HG02981 (cell line): ENCODE measurements at regions not wholly inside any gene's neighbourhood (a gene's known extent, or its start where the extent isn't known, plus 50 kb on each side); places are given as distances from the start of the nearest gene placed in this dataset.

ENCODE experiments used
- ATAC-seq: cut with Tn5 transposase; IDR thresholded peaks from one replicate; pipeline ENCODE4 v1.9.1; 2021; ENCODE audit warnings: mild to moderate bottlenecking, moderate library complexity; ENCODE audit not compliant: unreplicated experiment

- no peak for ATAC-seq
These were observed 59.2 kb upstream of the ANTXRL start for GRCh38 chr10:46227571-46227935.

GRCh38 chr10:46227936-46228562 lies 58.7 kb upstream of the ANTXRL start:
- ATAC-seq, result no peak

GRCh38 chr10:46228563-46229071 lies 58.2 kb upstream of the ANTXRL start:
- peak; percentile 67 for ATAC-seq

DNA sequence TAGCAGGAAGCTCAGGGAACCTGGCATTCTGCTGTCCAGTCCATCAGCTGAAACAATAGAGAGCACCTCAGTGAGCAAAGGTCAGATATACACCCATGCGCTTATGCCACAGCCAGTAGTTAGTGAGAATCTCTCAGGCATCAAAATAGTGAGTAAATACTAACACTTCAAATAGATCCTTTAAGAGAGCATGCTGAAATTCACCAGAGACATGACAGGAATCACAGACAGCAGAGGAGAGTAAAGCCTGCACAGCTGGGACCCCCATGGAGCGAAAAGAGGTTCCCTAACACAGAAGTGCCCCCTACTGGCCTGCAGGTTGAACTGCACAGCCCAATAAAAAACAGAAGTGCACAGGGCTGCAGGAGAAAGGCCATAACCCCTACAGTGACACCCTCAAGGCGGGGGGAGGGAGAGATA lies 57.6 kb upstream of the ANTXRL start:
- ATAC-seq, result no peak

GRCh38 chr10:46230615-46231014 lies 56.2 kb upstream of the ANTXRL start:
- no peak for ATAC-seq

DNA sequence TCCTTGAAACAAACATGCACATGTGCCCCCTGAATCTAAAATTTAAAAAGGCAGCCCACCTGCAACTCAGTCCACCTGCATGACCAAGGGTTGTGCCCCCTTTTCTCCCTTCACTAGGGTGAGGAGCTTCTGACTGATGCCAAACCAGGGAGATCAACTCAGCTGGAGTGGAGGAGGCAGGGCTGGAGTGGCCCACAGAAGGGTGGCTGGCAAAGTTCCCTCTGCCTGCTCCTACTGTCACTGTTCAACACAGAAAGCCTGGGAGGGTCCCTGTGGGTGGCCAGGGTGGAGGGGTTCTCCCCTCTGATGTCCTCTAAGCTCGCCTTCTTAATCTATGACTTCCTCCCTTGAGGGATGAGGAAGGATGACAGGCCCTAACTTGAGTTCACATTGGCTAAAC lies 55.7 kb upstream of the ANTXRL start:
- ATAC-seq, result no peak

DNA sequence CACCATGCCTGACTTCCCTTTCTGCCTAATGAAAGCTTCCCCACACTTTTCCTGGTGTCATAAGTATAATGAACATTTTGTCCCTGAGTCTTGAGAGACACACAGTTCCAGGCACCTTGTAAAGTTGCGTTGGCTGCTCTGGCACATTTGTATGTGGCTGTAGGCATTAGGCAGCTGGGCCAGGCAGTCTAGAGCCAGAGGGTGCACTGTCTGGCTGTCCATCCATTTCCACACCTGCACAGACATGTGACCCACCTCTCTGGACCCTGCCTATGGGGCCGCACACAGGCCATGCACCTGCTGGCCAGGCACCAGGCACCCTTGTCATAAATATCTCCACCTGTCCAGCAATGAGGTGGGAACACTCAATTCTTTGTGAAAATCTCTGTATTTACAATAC lies 54.7 kb upstream of the ANTXRL start:
- ATAC-seq, result no peak

DNA sequence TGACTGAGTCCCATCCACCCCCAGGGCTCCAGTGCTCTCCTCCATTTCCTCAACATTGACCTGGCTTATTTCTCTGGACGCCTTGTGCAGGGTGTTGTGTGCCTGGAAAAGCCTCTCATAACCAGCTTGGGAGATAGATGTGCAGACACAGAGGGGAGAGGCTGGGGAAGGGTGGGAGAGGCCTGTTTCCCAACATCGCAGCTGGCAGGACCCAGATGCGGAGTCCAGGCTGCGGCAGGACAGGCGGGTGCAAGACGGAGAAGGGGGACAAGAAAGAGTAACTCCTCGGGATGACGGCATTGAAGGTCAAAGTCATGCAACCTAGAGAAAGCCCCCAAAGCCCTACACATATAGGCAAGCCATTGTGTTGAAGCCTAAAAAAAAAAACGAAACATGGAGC lies 54.1 kb upstream of the ANTXRL start:
- no peak for ATAC-seq

DNA sequence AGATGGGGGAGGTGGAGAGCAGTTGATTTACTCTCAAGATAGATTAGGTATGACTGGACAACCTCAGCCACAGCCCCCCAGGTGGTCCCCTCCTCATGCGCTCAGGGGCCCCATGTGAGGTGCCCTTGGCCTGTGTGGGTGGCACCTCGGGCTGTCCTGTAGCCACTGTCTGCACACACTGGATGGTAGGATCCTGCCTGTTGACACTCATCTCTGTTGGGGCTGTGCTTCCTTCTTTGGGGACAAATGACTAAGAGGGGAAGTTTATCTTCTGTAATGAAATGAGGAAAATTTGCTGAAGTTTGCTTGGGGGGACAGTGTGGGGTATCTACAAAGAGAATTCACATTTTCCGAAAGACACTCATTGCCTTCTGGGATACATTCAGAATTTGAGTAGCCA lies 53.6 kb upstream of the ANTXRL start:
- ATAC-seq, result no peak

DNA sequence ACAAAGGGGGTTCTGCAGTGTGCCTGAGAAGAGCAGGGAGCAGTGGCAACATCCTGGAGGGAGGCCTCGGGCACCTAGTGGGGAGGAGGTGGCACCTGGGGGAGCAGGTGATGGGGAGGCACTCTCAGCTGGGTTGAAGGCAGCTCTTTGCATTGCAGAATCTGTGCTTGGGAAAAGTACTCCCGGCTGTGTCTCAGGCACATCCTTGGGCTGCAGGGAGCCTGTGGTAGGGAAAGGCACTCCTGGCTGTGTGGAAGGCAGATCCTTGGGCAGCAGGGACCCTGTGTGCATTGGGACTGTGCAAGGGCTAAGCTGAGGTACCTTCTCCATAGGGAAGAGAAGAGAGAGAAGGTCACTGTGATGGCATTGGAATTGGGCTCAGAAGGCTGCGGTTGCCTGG lies 52.8 kb upstream of the ANTXRL start:
- ATAC-seq, result no peak

DNA sequence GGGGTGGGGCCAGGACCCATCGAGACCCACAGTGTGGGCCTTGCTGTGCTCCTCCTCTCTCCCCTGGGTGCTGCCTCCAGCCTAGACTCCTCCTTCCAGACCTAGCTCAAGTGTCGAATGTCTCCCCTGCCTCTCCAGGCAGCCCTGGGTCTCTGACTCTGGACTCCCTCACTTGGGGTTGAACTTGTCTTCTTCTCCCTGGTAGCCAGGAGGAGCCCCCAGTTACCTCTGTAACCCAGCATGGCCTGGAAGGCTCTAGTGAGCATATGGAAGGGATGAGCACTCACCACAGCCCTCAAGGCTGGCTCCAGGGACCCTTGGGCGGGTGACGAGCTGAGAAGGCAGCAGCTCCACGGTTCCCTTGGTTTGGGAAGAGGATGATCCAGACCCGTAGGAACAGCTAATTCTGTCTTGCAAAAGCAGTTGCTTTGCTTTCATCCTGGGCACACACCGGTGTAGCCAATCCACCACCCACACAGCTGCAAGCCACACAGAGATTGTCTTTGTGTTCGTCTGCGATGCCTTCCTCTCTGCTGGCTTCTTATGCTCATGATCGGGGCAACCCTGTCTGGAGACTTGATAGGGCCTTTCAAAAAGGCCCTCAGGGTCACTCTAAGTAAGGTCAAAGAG lies 52.3 kb upstream of the ANTXRL start:
- no peak for ATAC-seq

GRCh38 chr10:46235705-46236545 lies 50.9 kb upstream of the ANTXRL start:
- ATAC-seq, result no peak

GRCh38 chr10:46236546-46236887 lies 50.3 kb upstream of the ANTXRL start:
- ATAC-seq, result no peak

- ATAC-seq, result no peak
These were observed 49.7 kb upstream of the ANTXRL start for GRCh38 chr10:46236941-46237681.
